ENCODE measurements at regions not wholly inside any gene's neighbourhood (a gene's known extent, or its start where the extent isn't known, plus 50 kb on each side); places are given as distances from the start of the nearest gene placed in this dataset.

GRCh38 chr6:114569669-114570068 is 226.8 kb upstream of the HS3ST5 start:
- H3K4me1 ChIP-seq (ENCODE audit: control insufficient read depth, insufficient read depth, low read length): no peaks in the 10 kb centered on the region
- ATAC-seq: no peak
- CTCF ChIA-PET: no interaction called here
- peaks cover 7% of the 10 kb centered on the region; the same call in 1 of the 2 replicates for H3K9me3 ChIP-seq (ENCODE audit: control insufficient read depth, insufficient read depth, low read depth, low read length)
- BruUV-seq (replicated peaks): no TSS peak
- H3K36me3 ChIP-seq (ENCODE audit: control insufficient read depth, insufficient read depth, low read length): no peaks in the 10 kb centered on the region
- no peaks in the 10 kb centered on the region for H3K27me3 ChIP-seq (ENCODE audit: control insufficient read depth, insufficient read depth, low read length)
- POLR2A ChIA-PET: no interaction called here
- H3K27ac ChIP-seq (ENCODE audit: low read length): no peak overlapping the region
- in situ Hi-C loops (cut with HindIII; ENCODE audit: low pct_unique_long_range_greater_than_20kb, low sequenced_read_pairs) (no loop called here), intact Hi-C loops (cut with micrococcal nuclease; ENCODE audit: unreplicated experiment) (no loop called here)
- TF ChIP-seq TCF7L2 (IDR thresholded peaks at IDR 0.05; ENCODE audit: low read depth, low read length) (no peak), POLR2AphosphoS5 (IDR thresholded peaks at IDR 0.05; ENCODE audit: low read depth, low read length) (no peak), SIN3A (IDR thresholded peaks at IDR 0.05; ENCODE audit: borderline replicate concordance, insufficient read depth, low read depth, low read length) (no peak), CTCF (IDR thresholded peaks at IDR 0.05) (no peak), REST (IDR thresholded peaks at IDR 0.05; ENCODE audit: insufficient read depth in 1 of 2, low read depth in 2 of 2, low read length in 1 of 2) (no peak)
- DNase-seq (ENCODE audit: low read depth, low spot score): no peak
- no peak overlapping the region for H3K4me3 ChIP-seq (ENCODE audit: low read depth in 2 of 2, low read length in 2 of 2)

GRCh38 chr6:114564302-114564933 is 221.6 kb upstream of the HS3ST5 start:
- H3K4me1 ChIP-seq (ENCODE audit: control insufficient read depth, insufficient read depth, low read length): no peaks in the 10 kb centered on the region
- no peaks in the 10 kb centered on the region for H3K36me3 ChIP-seq (ENCODE audit: control insufficient read depth, insufficient read depth, low read length)
- H3K9me3 ChIP-seq (ENCODE audit: control insufficient read depth, insufficient read depth, low read depth, low read length): peaks cover 7% of the 10 kb centered on the region; the same call in 1 of the 2 replicates
- intact Hi-C loops (cut with micrococcal nuclease; ENCODE audit: unreplicated experiment) (no loop called here), in situ Hi-C loops (cut with HindIII; ENCODE audit: low pct_unique_long_range_greater_than_20kb, low sequenced_read_pairs) (no loop called here)
- H3K27me3 ChIP-seq (ENCODE audit: control insufficient read depth, insufficient read depth, low read length): no peaks in the 10 kb centered on the region
- no TSS peak for BruUV-seq (replicated peaks)
- no peak for DNase-seq (ENCODE audit: low read depth, low spot score)
- no peak for ATAC-seq
- CTCF ChIA-PET: no interaction called here
- TF ChIP-seq TCF7L2 (IDR thresholded peaks at IDR 0.05; ENCODE audit: low read depth, low read length): no peak
- TF ChIP-seq CTCF (IDR thresholded peaks at IDR 0.05): no peak
- no peak for TF ChIP-seq REST (IDR thresholded peaks at IDR 0.05; ENCODE audit: insufficient read depth in 1 of 2, low read depth in 2 of 2, low read length in 1 of 2)
- TF ChIP-seq POLR2AphosphoS5 (IDR thresholded peaks at IDR 0.05; ENCODE audit: low read depth, low read length): no peak
- POLR2A ChIA-PET: no interaction called here
- H3K27ac ChIP-seq (ENCODE audit: low read length): no peak overlapping the region
- no peak overlapping the region for H3K4me3 ChIP-seq (ENCODE audit: low read depth in 2 of 2, low read length in 2 of 2)
